ENCODE measurements at regions not wholly inside any gene's neighbourhood (a gene's known extent, or its start where the extent isn't known, plus 50 kb on each side); places are given as distances from the start of the nearest gene placed in this dataset.

DNA sequence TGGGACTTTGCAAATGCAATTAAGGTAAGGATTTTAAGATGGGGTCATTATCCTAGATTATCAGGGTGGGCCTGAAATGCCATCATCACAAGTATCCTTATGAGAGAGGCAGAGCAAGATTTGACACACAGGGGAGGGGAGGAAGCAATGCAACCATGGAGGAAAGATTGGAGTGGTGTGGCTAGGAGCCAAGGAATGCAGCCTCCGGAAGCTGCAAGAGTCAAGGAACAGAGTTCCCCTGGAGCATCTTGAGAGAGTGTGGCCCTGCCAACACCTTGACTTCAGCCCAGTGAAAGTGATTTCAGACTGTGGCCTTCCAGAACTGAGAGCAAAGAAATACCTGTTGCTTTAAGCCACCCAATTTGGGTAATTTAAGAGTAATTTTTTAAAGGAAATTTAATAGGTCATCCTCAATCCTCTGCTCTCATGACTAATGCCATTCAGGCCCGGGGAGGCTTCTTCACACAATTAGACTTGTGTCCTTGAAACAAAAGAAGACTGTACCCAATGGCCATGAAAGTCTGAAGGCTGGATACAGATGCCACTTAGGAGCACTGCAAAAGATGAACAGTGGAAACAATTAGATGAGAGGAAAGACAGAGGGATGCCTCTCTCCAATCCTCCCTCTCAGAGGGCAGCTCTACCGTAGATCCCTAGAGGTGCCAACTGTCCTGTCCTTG is 250.3 kb upstream of the ID2 start:
- H3K4me3 Mint-ChIP-seq, result no peak overlapping the region
- TF ChIP-seq, protein P1, sequence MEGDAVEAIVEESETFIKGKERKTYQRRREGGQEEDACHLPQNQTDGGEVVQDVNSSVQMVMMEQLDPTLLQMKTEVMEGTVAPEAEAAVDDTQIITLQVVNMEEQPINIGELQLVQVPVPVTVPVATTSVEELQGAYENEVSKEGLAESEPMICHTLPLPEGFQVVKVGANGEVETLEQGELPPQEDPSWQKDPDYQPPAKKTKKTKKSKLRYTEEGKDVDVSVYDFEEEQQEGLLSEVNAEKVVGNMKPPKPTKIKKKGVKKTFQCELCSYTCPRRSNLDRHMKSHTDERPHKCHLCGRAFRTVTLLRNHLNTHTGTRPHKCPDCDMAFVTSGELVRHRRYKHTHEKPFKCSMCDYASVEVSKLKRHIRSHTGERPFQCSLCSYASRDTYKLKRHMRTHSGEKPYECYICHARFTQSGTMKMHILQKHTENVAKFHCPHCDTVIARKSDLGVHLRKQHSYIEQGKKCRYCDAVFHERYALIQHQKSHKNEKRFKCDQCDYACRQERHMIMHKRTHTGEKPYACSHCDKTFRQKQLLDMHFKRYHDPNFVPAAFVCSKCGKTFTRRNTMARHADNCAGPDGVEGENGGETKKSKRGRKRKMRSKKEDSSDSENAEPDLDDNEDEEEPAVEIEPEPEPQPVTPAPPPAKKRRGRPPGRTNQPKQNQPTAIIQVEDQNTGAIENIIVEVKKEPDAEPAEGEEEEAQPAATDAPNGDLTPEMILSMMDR (IDR thresholded peaks at IDR 0.05; ENCODE audit: unreplicated experiment in 3 of 3), result no peak

GRCh38 chr2:8432706-8433336 is 249.0 kb upstream of the ID2 start:
- Mint-ChIP-seq H3K27me3 (ENCODE audit: low read depth) (peaks cover 7% of the 10 kb centered on the region), H3K9me3 (peaks cover 5% of the 10 kb centered on the region), H3K27ac (no peak overlapping the region), H3K4me1 (peaks cover 8% of the 10 kb centered on the region), H3K4me3 (no peak overlapping the region), H3K36me3 (ENCODE audit: low read depth) (no peaks in the 10 kb centered on the region)
- TF ChIP-seq, protein P1 (IDR thresholded peaks at IDR 0.05; ENCODE audit: unreplicated experiment in 3 of 3), result no peak

More for the DNA sequence above, 250.3 kb upstream of the ID2 start:
- Mint-ChIP-seq H3K27me3 (ENCODE audit: low read depth) (peaks cover 4% of the 10 kb centered on the region), H3K27ac (no peak overlapping the region), H3K9me3 (peaks cover 2% of the 10 kb centered on the region), H3K4me1 (no peaks in the 10 kb centered on the region), H3K36me3 (ENCODE audit: low read depth) (no peaks in the 10 kb centered on the region)

DNA sequence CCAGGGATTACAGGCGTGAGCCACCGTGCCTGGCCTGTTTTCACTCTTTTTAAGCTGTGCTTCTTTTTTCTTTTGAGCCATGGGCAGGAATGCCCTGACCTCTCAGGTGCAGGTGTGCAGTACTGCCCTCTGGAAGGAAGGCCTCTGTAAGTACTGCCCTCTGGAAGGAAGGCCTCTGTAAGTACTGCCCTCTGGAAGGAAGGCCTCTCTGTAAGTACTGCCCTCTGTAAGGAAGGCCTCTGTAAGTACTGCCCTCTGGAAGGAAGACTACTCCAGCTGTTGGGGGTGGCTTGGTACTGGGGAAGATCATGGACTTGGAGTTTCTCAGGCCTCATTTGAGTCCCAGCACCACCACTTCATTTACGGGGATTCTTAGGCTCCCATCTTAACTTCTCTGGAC is 248.5 kb upstream of the ID2 start:
- peaks cover 8% of the 10 kb centered on the region for H3K4me1 Mint-ChIP-seq
- peaks cover 5% of the 10 kb centered on the region for H3K9me3 Mint-ChIP-seq
- H3K27ac Mint-ChIP-seq, result no peak overlapping the region
- no peak overlapping the region for H3K4me3 Mint-ChIP-seq
- no peaks in the 10 kb centered on the region for H3K36me3 Mint-ChIP-seq (ENCODE audit: low read depth)
- H3K27me3 Mint-ChIP-seq (ENCODE audit: low read depth), result peaks cover 3% of the 10 kb centered on the region
- TF ChIP-seq, protein P1 (IDR thresholded peaks at IDR 0.05; ENCODE audit: unreplicated experiment in 3 of 3), result no peak

- no peak overlapping the region for H3K27ac Mint-ChIP-seq
- peaks cover 10% of the 10 kb centered on the region for H3K27me3 Mint-ChIP-seq (ENCODE audit: low read depth)
- no peaks in the 10 kb centered on the region for H3K36me3 Mint-ChIP-seq (ENCODE audit: low read depth)
- H3K4me3 Mint-ChIP-seq, result no peak overlapping the region
- TF ChIP-seq, protein P1 (IDR thresholded peaks at IDR 0.05; ENCODE audit: unreplicated experiment in 3 of 3), result no peak
- H3K9me3 Mint-ChIP-seq, result peaks cover 5% of the 10 kb centered on the region
- peaks cover 8% of the 10 kb centered on the region for H3K4me1 Mint-ChIP-seq
These were observed 246.2 kb upstream of the ID2 start for GRCh38 chr2:8435608-8436007.

GRCh38 chr2:8436585-8436984 is 245.3 kb upstream of the ID2 start:
- Mint-ChIP-seq H3K9me3 (peaks cover 5% of the 10 kb centered on the region), H3K36me3 (ENCODE audit: low read depth) (no peaks in the 10 kb centered on the region), H3K4me3 (no peak overlapping the region), H3K4me1 (peaks cover 8% of the 10 kb centered on the region), H3K27me3 (ENCODE audit: low read depth) (peaks cover 10% of the 10 kb centered on the region), H3K27ac (no peak overlapping the region)
- TF ChIP-seq, protein P1 (IDR thresholded peaks at IDR 0.05; ENCODE audit: unreplicated experiment in 3 of 3), result no peak

Measured in nephron (organoid).